HL-60 (cell line): ENCODE measurements at regions not wholly inside any gene's neighbourhood (a gene's known extent, or its start where the extent isn't known, plus 50 kb on each side); places are given as distances from the start of the nearest gene placed in this dataset.

Source experiments
- DNase-seq, 2 experiments: peaks; one replicate each; pipeline ENCODE4 v3.0.0-alpha.2; 2010 to 2020; ENCODE audit warnings: low read depth in 1 of 2, low spot score in 1 of 2
- H3K27ac ChIP-seq: fragments of 250-450 bp; sonication (Bioruptor Pico); replicated peaks from 2 replicates; pipeline ENCODE4 v1.5.1; 2020; ENCODE audit warnings: mild to moderate bottlenecking, moderate library complexity
- H3K27me3 ChIP-seq: fragments of 250-450 bp; sonication (Bioruptor Pico); 2 replicates; pipeline ENCODE4 v1.5.1; 2021; ENCODE audit warnings: mild to moderate bottlenecking, moderate library complexity; ENCODE audit not compliant: insufficient read depth, poor library complexity, severe bottlenecking
- H3K4me3 ChIP-seq: replicated peaks from 2 replicates; pipeline ENCODE4 v1.5.1; 2011; ENCODE audit warnings: mild to moderate bottlenecking, control low read depth, low read length; ENCODE audit not compliant: insufficient read depth
- GABPA ChIP-seq: IDR thresholded peaks from 2 replicates; pipeline ENCODE4 v1.6.1; 2012; ENCODE audit warnings: low read depth
- POLR2AphosphoS5 ChIP-seq: IDR thresholded peaks from 2 replicates; pipeline ENCODE4 v1.6.1; 2012; ENCODE audit warnings: low read depth
- SPI1 ChIP-seq: IDR thresholded peaks from 2 replicates; pipeline ENCODE4 v1.6.1; 2012; ENCODE audit warnings: low read depth, mild to moderate bottlenecking, borderline replicate concordance
- TF ChIP-seq, protein P1 (sequence below): IDR thresholded peaks from one replicate; pipeline ENCODE4 v1.5.1; 2011; ENCODE audit warnings: low read length, control low read depth, inconsistent platforms; ENCODE audit not compliant: insufficient read depth
- TF ChIP-seq, protein P2 (sequence below): IDR thresholded peaks from 2 replicates; pipeline ENCODE4 v1.6.1; 2012; ENCODE audit warnings: low read depth; ENCODE audit not compliant: insufficient replicate concordance

DNA sequence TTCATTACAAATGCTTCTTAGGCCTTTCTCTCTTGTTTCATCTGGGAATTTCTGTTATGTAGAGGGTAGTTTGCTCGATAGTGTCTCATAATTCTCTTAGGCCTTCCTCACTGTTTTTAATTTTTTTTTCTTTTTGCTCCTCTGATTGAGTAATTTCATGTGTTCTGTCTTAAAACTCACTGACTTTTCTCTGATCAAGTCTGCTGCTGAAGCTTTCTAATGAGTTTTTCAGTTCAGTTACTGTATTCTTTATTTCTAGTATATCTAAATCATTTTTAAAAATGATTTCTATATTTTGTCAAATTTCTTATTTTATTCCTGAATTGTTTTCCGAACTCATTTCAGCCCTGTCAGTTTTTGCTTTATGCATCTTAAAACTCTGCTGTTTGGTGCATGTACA is 228.0 kb downstream of the MID1IP1 start:
- Histone ChIP-seq H3K27ac (no peak overlapping the region), H3K4me3 (no peak overlapping the region), H3K27me3 (no peaks in the 10 kb centered on the region)
- TF ChIP-seq SPI1: no peak
- TF ChIP-seq GABPA: no peak
- TF ChIP-seq, protein P1, sequence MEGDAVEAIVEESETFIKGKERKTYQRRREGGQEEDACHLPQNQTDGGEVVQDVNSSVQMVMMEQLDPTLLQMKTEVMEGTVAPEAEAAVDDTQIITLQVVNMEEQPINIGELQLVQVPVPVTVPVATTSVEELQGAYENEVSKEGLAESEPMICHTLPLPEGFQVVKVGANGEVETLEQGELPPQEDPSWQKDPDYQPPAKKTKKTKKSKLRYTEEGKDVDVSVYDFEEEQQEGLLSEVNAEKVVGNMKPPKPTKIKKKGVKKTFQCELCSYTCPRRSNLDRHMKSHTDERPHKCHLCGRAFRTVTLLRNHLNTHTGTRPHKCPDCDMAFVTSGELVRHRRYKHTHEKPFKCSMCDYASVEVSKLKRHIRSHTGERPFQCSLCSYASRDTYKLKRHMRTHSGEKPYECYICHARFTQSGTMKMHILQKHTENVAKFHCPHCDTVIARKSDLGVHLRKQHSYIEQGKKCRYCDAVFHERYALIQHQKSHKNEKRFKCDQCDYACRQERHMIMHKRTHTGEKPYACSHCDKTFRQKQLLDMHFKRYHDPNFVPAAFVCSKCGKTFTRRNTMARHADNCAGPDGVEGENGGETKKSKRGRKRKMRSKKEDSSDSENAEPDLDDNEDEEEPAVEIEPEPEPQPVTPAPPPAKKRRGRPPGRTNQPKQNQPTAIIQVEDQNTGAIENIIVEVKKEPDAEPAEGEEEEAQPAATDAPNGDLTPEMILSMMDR: no peak
- TF ChIP-seq, protein P2, sequence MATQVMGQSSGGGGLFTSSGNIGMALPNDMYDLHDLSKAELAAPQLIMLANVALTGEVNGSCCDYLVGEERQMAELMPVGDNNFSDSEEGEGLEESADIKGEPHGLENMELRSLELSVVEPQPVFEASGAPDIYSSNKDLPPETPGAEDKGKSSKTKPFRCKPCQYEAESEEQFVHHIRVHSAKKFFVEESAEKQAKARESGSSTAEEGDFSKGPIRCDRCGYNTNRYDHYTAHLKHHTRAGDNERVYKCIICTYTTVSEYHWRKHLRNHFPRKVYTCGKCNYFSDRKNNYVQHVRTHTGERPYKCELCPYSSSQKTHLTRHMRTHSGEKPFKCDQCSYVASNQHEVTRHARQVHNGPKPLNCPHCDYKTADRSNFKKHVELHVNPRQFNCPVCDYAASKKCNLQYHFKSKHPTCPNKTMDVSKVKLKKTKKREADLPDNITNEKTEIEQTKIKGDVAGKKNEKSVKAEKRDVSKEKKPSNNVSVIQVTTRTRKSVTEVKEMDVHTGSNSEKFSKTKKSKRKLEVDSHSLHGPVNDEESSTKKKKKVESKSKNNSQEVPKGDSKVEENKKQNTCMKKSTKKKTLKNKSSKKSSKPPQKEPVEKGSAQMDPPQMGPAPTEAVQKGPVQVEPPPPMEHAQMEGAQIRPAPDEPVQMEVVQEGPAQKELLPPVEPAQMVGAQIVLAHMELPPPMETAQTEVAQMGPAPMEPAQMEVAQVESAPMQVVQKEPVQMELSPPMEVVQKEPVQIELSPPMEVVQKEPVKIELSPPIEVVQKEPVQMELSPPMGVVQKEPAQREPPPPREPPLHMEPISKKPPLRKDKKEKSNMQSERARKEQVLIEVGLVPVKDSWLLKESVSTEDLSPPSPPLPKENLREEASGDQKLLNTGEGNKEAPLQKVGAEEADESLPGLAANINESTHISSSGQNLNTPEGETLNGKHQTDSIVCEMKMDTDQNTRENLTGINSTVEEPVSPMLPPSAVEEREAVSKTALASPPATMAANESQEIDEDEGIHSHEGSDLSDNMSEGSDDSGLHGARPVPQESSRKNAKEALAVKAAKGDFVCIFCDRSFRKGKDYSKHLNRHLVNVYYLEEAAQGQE: no peak
- no peak for TF ChIP-seq POLR2AphosphoS5
- DNase-seq: no peak

DNA sequence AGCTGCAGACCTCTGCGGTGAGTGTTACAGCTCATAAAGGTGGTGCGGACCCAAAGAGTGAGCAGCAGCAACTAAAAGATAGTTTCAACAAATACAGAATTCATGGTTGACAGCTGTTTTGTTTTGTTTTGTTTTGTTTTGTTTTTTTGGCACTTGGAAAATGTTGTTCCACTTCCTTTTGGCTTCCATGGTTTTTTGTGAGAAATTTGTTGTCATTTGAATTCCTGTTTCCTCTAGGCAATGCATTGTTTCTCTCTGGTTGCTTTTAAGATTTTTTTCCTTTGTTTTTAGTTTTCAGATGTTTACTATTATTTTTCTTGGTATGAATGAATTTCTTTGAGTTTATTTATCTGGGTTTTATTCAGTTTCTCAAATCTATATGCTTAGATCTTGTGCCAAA is 229.4 kb downstream of the MID1IP1 start:
- no peak for DNase-seq
- Histone ChIP-seq H3K4me3 (no peak overlapping the region), H3K27me3 (no peaks in the 10 kb centered on the region), H3K27ac (no peak overlapping the region)
- TF ChIP-seq GABPA: no peak
- TF ChIP-seq, protein P2: no peak
- TF ChIP-seq POLR2AphosphoS5: no peak
- no peak for TF ChIP-seq SPI1
- TF ChIP-seq, protein P1: no peak

DNA sequence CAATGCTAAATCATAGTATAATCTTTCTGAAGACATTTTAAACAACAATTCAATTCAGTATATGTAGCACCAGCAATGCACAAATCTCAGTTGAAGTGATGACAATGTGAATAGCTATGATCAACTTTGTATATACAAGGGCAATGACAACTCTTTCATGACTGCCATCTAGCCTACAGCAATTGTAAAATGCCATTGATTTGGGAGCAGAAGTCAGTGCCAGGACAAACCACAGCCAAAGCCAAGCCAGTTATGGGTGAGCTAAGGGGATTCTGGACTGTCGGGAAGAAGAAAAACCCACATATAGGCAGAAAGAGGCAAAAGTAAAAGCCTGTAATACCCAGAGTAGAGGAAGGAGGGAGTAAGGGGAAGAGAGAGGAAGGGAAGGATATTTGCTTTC is 238.6 kb downstream of the MID1IP1 start:
- Histone ChIP-seq H3K4me3 (no peak overlapping the region), H3K27me3 (no peaks in the 10 kb centered on the region), H3K27ac (no peak overlapping the region)
- TF ChIP-seq, protein P2: no peak
- no peak for TF ChIP-seq GABPA
- TF ChIP-seq, protein P1: no peak
- no peak for TF ChIP-seq POLR2AphosphoS5
- no peak for TF ChIP-seq SPI1
- no peak for DNase-seq
